Limb (tissue), 2 donors: ENCODE measurements at regions not wholly inside any gene's neighbourhood (a gene's known extent, or its start where the extent isn't known, plus 50 kb on each side); places are given as distances from the start of the nearest gene placed in this dataset.
A peak's percentile ranks its signal among the peaks of the same experiment; 100 is the strongest.

Experiments
- DNase-seq, 2 donors: peaks; one replicate each; pipeline ENCODE4 v3.0.0-alpha.2; 2016; ENCODE audit errors: extremely low spot score in 2 of 2

GRCh38 chr4:35824231-35824630 lies 420.1 kb downstream of the ARAP2 start:
- DNase-seq, result no peak

GRCh38 chr4:35835893-35836292 lies 408.4 kb downstream of the ARAP2 start:
- no peak for DNase-seq

DNA sequence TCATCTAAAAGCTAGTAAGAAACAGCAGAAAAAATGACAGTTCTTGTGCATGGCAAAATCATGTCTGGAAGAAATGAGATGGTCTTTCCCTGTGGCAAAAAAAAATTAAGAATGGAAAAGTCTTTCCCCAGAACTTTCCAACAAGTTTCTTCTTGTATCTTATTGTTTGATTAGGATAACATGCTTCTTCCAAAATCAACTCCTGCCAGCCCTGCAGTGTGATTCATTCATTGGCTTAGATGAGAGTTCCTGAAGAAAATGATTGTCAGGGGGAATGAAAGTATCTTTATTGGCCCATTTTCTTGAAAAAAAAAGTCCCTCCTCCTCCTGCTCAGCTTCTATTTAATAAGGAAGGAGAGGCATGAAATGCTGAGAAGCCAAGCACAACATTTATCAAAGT lies 407.7 kb downstream of the ARAP2 start:
- DNase-seq, result no peak

DNA sequence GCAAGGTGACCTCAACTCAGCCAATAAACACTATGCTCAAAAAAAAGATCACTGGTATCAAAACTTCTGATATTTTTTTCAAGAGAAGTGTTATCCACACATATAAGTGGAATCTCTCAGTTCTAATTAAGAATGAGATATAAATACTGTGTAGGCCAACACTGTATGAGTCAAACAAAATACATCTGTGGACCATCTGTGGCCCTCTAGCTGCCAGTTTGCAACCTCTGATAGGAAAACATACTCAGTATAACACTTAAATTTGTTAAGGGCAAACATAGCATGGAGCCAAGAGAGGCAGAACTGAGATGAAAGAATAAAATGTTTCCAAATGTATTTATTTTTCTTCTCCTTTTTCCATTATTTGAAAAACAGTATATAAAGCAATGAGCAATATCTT lies 377.3 kb downstream of the ARAP2 start:
- DNase-seq, result no peak

- no peak for DNase-seq
These were observed 372.0 kb downstream of the ARAP2 start for GRCh38 chr4:35872273-35872672.

- DNase-seq, result no peak
These were observed 364.8 kb downstream of the ARAP2 start for GRCh38 chr4:35879479-35879878.

DNA sequence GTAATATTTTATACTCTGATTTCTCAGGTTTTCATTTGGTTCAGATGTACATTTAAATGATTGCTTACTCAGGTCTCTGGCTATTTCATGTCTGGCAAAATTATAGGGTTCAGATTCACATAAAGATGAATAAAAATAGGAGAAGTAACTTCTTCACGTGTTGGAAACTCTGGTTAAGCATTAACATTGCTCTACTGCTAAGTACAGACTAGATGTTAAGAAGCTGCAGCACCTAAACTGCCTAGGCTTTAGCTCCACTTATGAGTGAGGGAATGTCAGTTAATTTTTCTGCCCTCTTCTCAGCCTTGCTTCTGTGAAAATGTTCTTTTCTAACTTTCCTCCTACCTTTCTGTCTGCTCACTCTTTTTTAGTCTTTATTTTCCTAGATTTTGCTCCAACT lies 361.2 kb downstream of the ARAP2 start:
- no peak for DNase-seq

- DNase-seq, result no peak
These were observed 359.4 kb downstream of the ARAP2 start for GRCh38 chr4:35884714-35885480.

GRCh38 chr4:35897808-35898207 lies 346.5 kb downstream of the ARAP2 start:
- DNase-seq, result no peak

DNA sequence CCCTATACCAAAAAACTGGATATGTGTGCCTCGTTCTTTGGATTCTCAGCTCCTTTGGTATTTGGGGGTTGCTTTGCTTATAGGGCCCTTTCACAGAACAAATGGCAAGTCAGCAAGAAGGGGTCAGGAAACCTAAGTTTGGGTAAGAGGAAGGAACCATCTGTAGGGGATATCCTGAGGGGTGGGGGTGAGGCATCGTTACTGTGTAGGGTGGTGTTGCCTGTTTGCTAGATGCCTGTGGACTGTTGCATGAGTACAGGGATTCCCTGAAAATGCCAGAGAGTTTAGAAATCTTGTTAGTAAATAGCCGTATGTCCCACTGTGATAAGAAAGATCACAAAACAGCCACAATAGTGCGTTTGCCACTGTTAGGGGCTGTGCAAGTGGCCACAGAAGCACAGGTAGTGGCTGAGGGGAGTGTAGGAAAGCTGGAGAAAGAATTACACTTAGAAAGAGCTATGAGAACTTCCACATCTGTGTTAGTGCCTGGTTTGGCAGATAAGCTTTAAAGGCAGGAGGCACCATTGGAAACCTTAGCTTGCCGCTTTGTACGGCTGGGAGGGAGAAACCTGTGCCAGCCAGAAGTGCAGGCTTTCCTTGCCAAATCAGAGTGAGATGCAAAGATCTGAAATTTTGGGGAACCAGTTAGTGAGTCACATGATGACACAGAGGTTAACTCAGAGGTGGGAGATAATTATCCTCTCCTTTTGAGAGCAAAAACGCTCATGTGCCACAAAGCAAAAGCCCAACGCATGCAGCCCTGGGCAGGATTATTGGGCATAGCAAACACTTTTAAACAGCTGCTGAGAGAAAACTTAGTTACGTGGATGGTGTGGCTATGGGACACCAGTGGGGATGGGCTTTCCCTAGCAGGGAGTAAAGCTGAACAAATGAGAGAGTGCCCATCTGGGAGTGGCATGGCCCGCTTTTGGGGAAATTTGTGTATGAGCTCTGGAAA lies 343.7 kb downstream of the ARAP2 start:
- DNase-seq, result no peak

- no peak for DNase-seq
These were observed 332.1 kb downstream of the ARAP2 start for GRCh38 chr4:35912174-35912573.

- no peak for DNase-seq
These were observed 325.8 kb downstream of the ARAP2 start for GRCh38 chr4:35918491-35918977.

- DNase-seq, result no peak
These were observed 318.5 kb downstream of the ARAP2 start for GRCh38 chr4:35925806-35926205.

GRCh38 chr4:35926788-35927187 lies 317.5 kb downstream of the ARAP2 start:
- DNase-seq, result no peak

DNA sequence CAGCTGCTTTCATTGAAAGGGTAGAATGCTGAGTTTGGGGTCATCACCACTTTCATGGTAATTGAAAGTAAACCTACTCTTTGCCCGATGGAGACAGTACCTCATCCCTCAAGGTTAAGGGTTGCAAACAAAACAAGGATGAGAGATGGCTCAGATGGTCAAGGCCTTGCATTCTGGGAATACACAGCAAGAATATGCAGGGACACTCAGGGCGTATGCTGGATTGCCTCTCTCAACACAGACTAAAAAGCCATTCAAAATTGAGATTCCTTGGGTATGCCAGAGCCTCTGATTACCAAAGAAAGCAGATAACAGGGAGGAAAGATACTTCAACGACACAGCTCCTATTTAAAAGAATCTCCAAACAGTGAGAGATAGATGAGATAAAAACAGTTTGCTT lies 310.4 kb downstream of the ARAP2 start:
- no peak for DNase-seq

- peak in 1 of 2 donors; percentile 81 for DNase-seq
These were observed 309.9 kb downstream of the ARAP2 start for GRCh38 chr4:35934320-35934981.

- DNase-seq, result no peak
These were observed 305.4 kb downstream of the ARAP2 start for GRCh38 chr4:35938936-35939335.

GRCh38 chr4:35939751-35940150 lies 304.6 kb downstream of the ARAP2 start:
- DNase-seq, result no peak

- DNase-seq, result no peak
These were observed 302.2 kb downstream of the ARAP2 start for GRCh38 chr4:35942092-35942491.

GRCh38 chr4:35943606-35944005 lies 300.7 kb downstream of the ARAP2 start:
- DNase-seq, result no peak

DNA sequence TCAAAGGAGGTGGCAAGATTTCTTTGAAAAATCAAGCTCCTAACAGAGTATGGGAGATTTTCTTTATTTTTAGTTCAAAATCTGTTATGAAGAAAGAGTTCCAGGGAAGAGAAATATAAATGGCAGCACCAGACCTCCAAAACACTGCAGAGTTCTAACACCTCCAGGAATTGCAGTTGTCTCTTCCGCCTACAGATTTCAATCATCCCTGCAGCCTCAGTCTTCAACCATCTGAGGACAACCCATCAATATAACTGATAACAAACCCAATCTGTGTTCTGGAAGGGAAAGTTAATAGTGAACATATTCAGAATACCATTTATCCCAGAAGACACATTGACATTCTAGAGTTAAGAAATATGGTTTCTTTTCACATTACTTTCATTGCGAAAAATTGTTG lies 296.1 kb downstream of the ARAP2 start:
- DNase-seq, result no peak

GRCh38 chr4:35950442-35950841 lies 293.9 kb downstream of the ARAP2 start:
- DNase-seq, result no peak
